8988T (cell line): ENCODE measurements at regions not wholly inside any gene's neighbourhood (a gene's known extent, or its start where the extent isn't known, plus 50 kb on each side); places are given as distances from the start of the nearest gene placed in this dataset.

ENCODE experiments used
- DNase-seq: peaks from one replicate; pipeline ENCODE4 v3.0.0; 2011

GRCh38 chr12:127649961-127650360 lies 617.0 kb upstream of the TMEM132C start:
- DNase-seq = no peak

DNA sequence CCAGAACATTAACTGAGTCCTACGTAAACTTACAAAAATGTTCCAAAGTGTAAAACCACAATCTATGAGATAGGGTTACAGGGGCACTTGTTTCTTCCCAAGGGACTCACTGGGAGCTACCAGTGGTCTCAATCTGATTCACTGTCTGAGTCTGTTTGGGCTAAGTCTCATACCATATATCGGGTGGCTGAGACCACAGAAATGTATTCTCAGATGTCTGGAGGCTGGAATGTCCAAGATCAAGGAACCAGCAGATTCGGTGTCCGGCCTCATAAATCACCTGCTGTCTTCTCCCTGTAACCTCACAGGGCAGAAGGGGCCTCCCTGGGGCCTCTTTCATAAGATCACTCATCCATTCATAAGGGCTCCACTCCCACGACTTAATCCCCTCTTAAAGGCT lies 616.3 kb upstream of the TMEM132C start:
- DNase-seq = no peak

DNA sequence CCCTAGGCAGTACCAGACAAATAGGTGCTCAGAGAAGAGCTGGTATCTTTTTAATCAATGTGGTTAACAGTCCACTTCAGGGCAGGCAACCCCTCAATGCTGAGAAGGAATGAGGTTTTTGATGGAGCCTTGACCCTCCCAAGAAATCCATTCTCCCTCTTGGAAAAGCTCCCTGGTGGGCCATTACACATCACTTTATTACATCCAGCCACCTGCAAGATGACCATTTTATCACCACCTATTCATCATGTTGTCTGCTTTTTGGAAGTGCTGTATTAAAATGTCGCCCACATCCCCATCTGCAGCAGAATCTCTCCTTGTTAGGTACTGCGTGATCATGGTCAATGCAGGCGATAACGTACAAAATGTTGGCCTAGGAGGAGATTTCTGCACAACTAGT lies 614.7 kb upstream of the TMEM132C start:
- no peak for DNase-seq

DNA sequence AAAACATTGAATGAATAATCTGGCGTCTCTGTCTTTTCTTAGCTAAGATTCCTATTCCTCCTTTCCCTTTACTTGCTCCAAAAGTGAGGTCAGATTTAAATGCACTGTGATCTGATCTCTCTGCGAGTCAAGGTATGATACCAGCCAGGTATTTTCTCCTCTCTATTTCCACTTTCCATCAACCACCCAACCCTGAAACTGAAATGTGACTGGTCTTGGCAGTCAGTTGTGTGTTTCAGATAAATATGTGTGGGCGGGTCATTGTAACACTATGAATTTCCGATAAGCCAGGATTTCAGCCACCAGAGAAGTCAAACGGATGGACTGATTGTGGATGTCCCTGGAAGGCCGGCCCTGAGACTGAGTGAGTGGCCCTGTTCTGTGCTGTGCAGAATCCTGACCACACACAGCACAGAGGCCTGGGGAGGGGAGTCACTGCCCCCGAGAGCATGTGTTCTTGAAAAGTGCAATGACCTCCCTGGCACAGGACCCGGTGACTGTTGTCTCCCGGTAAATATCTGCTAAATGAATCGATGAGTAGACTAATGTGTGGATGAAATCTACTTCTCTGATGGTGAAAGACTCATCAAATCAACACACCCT lies 612.5 kb upstream of the TMEM132C start:
- DNase-seq = no peak

- DNase-seq = no peak
Measured at GRCh38 chr12:127655691-127656090, 611.3 kb upstream of the TMEM132C start.

DNA sequence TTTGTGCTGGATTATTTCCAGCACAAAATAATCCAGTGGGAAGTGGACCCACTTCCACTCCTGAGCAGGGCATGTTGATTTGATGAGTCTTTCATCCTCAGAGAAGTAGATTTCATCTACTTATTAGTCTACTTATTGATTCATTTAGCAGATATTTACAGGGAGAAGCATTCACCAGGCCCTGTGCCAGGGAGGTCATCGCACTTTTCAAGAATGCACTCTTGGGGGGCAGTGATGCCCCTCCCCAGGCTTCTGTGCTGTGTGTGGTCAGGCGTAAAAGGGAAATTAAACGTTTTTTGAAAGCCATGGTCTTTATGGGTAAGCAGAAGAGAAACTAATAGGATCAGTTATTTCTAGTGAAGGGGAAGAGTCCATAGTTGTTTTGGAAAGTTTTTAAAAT lies 610.7 kb upstream of the TMEM132C start:
- no peak for DNase-seq

- DNase-seq = no peak
Measured at GRCh38 chr12:127657036-127657435, 609.9 kb upstream of the TMEM132C start.

GRCh38 chr12:127660961-127661360 lies 606.0 kb upstream of the TMEM132C start:
- DNase-seq = no peak

GRCh38 chr12:127663716-127664115 lies 603.3 kb upstream of the TMEM132C start:
- DNase-seq = no peak

- DNase-seq = no peak
Measured at GRCh38 chr12:127664901-127665300, 602.1 kb upstream of the TMEM132C start.

DNA sequence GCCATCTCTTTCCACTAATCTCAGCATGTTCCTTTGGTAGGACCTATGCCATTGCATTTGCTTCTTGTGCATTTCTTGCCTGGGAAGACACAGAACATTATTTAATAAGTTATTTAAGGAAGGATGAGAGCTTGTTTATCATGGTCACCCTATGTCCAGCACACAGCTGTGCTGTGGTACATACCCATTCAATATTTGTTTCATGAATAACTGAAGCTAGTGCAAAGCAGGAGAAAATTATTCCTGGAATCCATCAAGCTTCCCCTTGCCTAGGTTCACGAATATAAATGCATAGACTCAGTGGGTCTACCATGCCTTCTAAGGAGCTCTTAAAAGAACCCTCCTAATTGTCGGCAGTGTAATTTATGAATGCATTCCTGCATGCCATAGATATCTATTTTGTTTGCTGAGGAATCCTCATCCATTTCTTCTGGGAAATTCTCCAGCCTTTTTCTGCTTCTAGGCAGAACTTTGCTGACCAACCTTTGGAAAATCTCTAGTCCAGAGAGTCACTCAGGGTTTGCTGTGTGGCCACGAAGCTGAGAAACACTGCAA lies 599.8 kb upstream of the TMEM132C start:
- DNase-seq = no peak

DNA sequence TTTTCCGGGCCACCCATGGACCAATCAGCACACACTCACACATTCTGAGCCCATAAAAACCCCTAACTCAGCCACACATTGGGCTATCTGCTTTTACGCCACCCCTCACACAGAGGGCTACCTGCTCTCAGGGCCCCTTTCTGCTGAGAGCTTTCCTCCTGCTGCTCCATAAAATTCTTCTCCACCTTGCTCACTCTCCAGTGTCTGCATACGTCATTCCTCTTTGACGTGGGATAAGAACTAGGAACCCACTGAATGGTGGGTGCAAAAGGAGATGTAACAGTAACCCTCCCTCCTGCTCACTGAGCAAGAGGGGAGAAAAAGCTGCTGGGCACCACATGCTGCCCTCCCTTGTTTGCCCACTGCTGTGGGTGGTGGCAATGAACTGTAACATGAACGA lies 596.7 kb upstream of the TMEM132C start:
- DNase-seq = no peak

- no peak for DNase-seq
Measured at GRCh38 chr12:127670796-127671195, 596.2 kb upstream of the TMEM132C start.

GRCh38 chr12:127675936-127676335 lies 591.0 kb upstream of the TMEM132C start:
- DNase-seq = no peak

- DNase-seq = peak; percentile 18
Measured at GRCh38 chr12:127677537-127678131, 589.3 kb upstream of the TMEM132C start.

GRCh38 chr12:127678945-127679344 lies 588.0 kb upstream of the TMEM132C start:
- no peak for DNase-seq

DNA sequence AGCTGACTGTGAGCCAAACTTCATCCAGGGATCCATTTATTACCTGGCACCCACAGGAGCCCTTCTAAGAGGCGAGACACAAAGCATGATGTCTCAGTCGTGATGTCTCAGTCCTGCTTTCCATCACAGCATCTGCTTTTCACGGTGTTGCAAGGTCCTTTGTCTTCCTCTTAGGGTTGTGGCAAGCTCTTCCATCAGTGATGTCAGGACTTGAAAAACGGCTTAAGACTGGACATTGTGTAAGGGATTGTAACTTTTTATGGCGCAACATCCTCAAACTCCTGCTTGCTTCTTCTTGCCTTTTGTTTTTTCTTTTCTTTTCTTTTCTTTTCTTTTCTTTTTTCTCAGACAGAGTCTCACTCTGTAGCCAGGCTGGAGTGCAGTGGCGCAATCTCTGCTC lies 586.5 kb upstream of the TMEM132C start:
- no peak for DNase-seq

- DNase-seq = no peak
Measured at GRCh38 chr12:127681151-127681754, 585.7 kb upstream of the TMEM132C start.

DNA sequence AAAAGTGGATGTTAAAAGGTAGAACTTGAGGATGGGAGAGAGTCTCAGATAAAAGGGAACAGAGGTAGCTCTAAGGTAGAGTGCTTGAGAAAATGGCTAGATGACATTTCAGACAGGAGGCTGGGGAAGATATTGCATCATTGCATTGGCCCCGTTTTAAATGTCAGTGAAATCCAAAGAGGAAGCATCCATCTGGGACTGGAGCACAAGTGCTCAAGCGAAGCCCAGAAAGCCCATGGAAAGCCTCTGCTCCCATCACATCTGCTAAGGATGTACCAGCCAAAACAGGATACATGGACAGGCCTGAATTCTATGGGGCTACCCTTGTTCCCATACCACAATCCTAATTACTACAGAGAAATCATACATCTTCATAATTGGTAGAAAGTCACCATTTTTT lies 581.5 kb upstream of the TMEM132C start:
- DNase-seq = no peak

- DNase-seq = no peak
Measured at GRCh38 chr12:127685931-127686330, 581.0 kb upstream of the TMEM132C start.

DNA sequence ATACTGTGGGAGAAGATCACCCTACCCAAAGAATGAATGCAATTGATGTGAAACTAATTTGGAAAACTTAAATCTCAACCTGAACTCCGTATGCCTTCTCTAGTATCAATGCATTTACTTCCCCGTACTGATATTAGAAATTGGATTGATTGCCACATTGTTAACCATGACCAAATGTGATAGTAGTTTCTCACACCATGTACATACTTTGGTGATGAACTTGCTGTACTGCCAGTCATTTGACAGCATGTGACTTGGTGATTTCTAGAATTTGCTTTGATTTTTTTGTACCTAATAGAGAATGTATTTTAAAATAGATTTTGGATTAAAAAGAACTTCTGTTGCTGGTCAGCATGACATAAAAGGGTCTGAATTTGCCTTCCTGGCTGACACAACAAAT lies 579.8 kb upstream of the TMEM132C start:
- no peak for DNase-seq

- DNase-seq = no peak
Measured at GRCh38 chr12:127688906-127689428, 578.0 kb upstream of the TMEM132C start.

- DNase-seq = no peak
Measured at GRCh38 chr12:127690161-127690560, 576.8 kb upstream of the TMEM132C start.

DNA sequence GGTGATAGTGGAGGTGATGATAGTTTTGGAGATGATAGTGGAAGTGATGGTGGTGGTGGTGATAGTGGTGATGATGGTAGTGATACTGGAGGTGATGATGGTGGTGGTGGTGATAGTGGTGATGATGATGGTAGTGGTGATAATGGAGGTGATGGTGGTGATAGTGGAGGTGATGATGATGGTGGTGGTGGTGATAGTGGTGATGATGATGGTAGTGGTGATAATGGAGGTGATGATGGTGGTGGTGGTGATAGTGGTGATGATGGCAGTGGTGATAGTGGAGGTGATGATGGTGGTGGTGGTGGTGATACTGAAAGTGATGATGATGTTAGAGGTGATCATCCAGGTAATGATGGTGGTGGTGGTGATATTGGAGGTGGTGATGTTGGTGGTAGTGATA lies 570.0 kb upstream of the TMEM132C start:
- no peak for DNase-seq
